Cardiac fibroblast (primary cell): ENCODE measurements at regions not wholly inside any gene's neighbourhood (a gene's known extent, or its start where the extent isn't known, plus 50 kb on each side); places are given as distances from the start of the nearest gene placed in this dataset.

Experiments used
- DNase-seq, 2 donors: peaks; one replicate each; pipeline versions ENCODE4 v3.0.0 to v3.0.0-alpha.2; 2010; ENCODE audit warnings: low read depth in 2 of 2
- H3K4me3 ChIP-seq, 2 donors: replicated peaks in 1 of 2; 1 replicate in 1 of 2; 2 replicates in 1 of 2; pipeline ENCODE4 v1.5.1; 2011; ENCODE audit warnings: low read depth in 2 of 2, low read length in 2 of 2, mild to moderate bottlenecking in 2 of 2, moderate library complexity in 1 of 2
- TF ChIP-seq, protein P1 (sequence below): IDR thresholded peaks from one replicate; pipeline ENCODE4 v1.5.1; 2011; ENCODE audit warnings: low read depth, mild to moderate bottlenecking, low read length, inconsistent platforms

DNA sequence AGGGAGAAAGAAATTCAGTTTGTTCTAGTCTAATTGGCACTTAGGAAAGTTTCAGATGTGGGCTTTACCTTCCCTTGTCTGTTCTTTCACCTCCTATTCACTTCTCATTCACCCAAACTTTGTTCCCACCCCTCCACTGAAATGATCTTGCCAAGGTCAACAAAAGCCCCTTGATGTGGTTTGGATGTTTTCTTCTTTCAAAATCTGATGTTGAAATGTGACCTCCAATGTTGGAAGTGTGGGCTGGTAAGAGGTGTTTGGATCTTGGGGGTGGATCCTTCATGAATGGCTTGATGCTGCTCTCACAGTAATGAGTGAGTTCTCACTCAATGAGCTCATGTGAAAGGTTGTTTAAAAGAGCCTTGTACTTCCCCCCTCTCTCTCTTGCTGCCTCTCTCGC, 379.3 kb downstream of the HHIPL2 start:
- no peak for DNase-seq

DNA sequence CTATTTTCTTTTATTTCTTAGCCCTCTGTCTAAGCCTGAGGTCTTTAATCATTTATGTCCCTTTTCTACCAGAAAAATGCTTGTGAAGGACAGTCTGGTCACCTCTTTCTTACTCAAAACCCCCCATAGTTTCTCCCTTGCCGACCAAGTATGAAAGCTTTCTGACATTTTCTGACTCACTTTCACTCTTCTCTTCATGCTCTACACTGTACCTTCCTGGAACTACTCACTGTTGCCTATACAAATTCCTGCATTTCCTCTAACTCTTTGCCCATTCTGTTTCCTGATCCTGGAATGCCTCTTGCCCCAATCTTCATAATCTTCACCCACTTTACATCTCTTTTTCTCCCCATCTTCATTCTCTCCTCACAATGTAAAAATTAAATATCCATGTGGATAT, 380.0 kb downstream of the HHIPL2 start:
- peak; percentile 6 to 12 for DNase-seq
- TF ChIP-seq, protein P1, sequence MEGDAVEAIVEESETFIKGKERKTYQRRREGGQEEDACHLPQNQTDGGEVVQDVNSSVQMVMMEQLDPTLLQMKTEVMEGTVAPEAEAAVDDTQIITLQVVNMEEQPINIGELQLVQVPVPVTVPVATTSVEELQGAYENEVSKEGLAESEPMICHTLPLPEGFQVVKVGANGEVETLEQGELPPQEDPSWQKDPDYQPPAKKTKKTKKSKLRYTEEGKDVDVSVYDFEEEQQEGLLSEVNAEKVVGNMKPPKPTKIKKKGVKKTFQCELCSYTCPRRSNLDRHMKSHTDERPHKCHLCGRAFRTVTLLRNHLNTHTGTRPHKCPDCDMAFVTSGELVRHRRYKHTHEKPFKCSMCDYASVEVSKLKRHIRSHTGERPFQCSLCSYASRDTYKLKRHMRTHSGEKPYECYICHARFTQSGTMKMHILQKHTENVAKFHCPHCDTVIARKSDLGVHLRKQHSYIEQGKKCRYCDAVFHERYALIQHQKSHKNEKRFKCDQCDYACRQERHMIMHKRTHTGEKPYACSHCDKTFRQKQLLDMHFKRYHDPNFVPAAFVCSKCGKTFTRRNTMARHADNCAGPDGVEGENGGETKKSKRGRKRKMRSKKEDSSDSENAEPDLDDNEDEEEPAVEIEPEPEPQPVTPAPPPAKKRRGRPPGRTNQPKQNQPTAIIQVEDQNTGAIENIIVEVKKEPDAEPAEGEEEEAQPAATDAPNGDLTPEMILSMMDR = no peak
- no peak overlapping the region for H3K4me3 ChIP-seq

More for the DNA sequence above, 379.3 kb downstream of the HHIPL2 start:
- TF ChIP-seq, protein P1 = no peak
- H3K4me3 ChIP-seq = no peak overlapping the region

DNA sequence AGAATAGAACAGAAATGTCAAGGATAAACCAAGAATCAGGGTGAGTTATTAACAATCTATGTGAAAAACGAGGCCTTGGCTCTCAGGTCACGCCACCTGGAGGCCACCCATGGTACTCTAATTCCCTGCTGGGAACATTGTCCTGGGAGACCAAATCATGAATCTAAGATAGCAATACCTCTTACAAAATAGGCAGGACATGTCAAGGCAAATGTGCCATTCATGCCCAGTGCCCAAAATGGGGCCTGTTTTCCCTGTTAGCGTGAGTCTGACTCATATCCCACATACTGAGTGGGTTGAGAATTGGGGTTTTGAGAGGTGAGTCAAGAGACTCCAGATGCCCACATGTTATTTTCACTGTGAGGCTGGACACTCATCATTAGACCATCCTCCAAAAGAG, 380.8 kb downstream of the HHIPL2 start:
- DNase-seq = peak; percentile 56 to 86
- no peak overlapping the region for H3K4me3 ChIP-seq
- TF ChIP-seq, protein P1 = peak; percentile 74

DNA sequence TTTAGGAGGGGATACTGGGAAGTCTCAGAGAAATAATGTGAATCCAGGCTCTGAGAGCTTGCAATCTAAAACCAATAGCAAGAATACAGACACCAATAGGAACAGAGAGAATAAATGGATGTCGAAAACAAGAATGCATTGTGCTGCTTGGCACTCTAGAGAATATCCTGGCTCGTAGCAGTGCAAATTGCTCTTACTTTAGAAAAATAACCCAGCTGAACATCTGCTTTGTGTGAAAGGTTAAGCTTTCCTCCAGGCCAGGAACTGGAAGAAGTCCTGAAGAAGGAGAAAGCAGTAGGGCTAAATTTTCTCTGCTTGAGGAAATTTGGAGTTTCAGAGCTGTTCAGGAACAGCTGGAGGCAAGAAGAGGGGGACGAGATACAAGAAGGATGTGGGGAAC, 382.3 kb downstream of the HHIPL2 start:
- TF ChIP-seq, protein P1 = no peak
- peak in 1 of 2 donors; percentile 27 for DNase-seq
- H3K4me3 ChIP-seq = no peak overlapping the region

DNA sequence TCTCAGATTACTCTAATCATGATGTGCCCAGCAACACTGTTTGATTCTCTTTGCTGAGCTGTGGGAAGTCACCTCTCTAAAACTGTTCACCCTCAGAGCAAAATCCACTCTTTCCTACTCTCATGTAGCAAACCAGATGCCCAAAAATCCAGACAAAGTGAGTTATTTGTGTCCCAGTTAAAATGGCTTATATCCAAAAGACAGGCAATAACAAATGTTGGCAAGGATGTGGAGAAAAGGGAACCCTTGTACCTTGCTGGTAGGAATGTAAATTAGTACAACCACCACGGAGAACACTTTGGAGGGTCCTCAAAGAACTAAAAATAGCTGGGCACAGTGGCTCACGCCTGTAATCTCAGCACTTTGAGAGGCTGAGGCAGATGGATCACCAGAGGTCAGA, 384.0 kb downstream of the HHIPL2 start:
- TF ChIP-seq, protein P1 = no peak
- DNase-seq = no peak
- H3K4me3 ChIP-seq = no peak overlapping the region

DNA sequence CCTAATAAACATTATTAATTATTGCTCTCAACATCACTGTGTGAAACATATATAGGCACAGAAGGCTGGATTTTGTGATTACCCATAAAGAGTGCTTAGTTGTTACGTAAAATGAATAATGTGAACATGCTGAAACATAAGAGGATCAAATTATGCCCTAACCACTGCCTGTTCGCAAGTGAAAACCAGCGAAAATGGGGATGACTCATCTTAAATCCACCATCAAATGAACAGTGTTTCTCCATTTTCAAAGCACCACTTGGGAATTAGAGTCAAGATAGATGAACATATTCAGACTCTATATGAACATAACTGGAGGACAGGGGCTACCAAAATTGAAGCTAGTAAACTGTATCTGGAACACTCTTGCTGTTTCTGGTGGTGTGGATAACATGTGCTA, 386.2 kb downstream of the HHIPL2 start:
- TF ChIP-seq, protein P1 = no peak

DNA sequence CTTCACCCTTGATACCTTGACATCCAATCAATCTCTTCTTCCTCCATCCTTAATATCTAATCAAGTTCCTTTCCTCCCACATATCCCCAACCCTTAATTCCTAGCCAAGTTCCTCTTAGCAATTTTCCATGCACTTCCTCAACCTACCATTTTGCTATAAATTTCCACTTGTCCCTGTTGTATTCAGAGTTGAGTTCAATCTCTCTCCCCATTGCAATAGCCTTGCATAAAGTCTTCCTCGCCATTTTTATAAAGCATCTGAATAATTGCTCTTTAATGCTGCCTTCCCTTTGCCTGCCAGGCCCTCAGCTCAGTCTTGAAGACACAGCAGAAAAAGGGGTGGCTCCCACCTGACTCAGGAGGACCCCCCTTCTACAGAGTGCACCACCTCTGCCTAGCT, 390.3 kb downstream of the HHIPL2 start:
- DNase-seq = no peak
- TF ChIP-seq, protein P1 = no peak
- no peak overlapping the region for H3K4me3 ChIP-seq

More for the DNA sequence above, 386.2 kb downstream of the HHIPL2 start:
- H3K4me3 ChIP-seq = no peak overlapping the region
- DNase-seq = no peak
